ENCODE measurements at regions not wholly inside any gene's neighbourhood (a gene's known extent, or its start where the extent isn't known, plus 50 kb on each side); places are given as distances from the start of the nearest gene placed in this dataset.

DNA sequence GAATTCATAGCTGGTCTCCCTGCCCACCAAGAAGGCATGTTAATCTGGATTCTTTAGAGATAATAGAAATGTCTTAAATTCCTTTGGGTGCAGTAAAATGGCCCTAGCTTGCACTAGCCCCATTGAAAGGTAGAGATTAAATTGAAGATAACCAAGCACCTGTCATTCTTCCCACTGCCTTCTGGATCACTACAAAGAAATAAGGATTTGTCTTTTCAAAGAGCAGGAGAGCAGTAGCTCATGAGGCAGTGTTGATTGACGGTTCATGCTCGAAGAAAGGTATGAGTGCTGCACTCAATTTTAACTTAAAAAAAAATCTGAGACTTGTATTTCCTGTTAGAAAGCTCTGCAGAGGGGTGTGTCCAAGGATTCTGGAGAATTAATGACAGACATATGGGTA lies 74.9 kb upstream of the F3 start:
- TF ChIP-seq CTCF (IDR thresholded peaks at IDR 0.05) (no peak), ZFX (IDR thresholded peaks at IDR 0.05; ENCODE audit: borderline replicate concordance) (no peak)

Data from 22Rv1 (cell line).